ENCODE measurements at regions not wholly inside any gene's neighbourhood (a gene's known extent, or its start where the extent isn't known, plus 50 kb on each side); places are given as distances from the start of the nearest gene placed in this dataset.
"Not testable (repeated sequence)": the region's sequence is repeated elsewhere in the genome, so short reads cannot be mapped to it uniquely, and the experiment has no call there.

- no peak for DNase-seq
Observed at GRCh38 chr12:4822572-4822971, 87.1 kb upstream of the KCNA1 start.

DNA sequence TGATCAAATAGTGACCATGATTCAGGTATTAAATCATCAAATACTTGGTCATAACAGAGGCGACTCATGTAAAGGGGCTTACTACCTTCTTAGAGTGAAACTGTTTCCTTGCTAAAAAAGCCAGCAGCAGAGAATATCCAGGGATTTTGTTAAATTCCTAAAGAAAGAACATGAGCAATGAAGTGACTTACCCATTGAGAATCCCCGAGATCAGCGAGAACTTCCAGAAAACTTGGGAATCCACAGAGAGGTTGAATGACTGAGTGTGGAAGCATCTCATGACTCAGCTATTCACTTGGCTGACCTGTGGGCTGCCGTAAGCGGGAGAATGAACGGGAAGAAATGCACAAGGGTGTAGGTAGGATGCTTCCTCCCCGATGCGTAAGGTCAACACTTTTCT lies 85.3 kb upstream of the KCNA1 start:
- peak; percentile 93 for DNase-seq

DNA sequence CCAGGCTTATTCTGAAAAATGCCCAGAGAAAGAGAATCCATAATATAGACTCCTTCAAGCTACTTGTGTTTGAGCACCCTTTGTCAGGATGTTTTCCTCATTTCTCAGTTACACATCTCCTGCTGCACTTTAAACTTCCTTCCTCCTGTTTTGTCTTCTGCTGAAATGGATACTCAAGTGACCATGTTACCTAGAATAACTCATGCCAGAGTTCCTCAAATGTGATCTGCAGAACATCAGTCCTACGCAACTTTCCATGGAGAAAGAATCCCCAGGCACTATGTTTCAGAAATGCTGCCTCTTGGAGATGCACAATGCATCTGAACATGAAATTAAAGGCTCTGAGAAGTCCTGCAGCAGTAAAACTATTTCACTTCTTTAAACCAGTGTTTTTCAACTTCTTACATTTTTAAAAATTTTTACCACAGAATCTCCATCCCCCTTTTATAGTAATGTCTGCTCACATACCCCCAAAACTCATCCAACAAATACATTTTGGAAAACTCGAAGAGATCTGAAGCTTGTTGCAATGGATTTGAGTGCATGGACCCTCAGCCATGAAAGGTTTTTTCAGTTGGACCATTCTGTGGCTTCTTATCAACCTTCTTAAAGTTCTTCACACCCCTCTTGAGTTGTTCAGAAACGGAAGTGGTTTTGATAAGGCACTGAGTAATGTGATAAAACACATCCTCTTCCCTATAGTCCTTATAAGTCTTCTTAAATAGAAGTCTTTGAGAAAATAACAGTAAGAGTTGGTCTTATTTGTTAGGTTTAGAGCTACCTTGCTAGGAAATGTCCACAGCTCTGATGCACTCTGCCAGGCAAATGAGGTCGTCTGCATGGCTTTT lies 84.5 kb upstream of the KCNA1 start:
- no peak for DNase-seq

DNA sequence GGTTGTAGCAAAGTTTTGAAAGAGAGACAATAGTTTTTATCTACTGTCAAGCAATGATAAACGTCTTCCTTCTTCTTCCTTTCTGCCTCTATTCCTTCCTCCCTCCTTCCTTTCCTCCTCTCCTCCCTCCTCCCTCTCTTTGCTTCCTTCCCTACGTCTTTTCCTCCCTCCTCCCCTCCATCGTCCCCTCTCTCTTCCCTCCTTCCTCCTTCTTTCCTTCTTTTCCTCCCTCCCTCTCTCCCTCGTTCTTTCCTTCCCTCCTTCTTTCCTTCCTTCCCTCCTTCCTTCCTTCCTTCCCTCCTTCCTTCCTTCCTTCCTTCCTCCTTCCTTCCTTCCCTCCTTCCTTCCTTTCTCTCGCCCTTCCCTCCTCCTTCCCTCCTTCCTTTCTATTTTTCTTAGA lies 82.8 kb upstream of the KCNA1 start:
- no peak for DNase-seq

GRCh38 chr12:4828176-4828575 lies 81.5 kb upstream of the KCNA1 start:
- no peak for DNase-seq

DNA sequence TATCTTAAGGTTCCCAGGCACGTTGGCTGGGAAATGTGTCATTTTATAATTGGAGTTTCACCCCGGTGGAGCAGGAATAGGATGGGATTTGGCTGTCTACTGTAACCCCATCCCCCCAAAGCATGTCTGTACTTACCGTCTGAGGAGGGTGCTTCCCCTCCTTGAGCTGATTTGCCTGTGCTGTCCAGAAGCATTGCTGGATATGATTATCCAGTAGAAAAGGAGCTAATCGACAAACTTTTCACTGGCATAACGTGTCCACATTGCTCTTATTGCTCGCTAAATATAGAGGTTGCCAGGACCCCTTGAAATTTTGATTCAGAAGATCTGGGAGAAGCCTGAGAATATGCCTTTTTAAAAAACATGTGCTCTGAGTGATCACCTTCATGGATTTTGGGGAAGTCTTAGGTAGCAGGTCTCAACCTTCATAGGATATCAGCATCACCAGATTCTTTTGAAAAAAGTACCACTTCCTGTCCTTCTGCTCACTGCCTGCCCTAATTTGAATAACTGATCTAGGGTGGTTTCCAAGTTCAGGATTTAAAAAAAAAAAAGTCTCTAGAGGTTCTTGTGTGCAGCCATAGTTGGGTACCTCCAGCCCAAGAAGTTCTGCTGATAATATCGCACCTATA lies 80.4 kb upstream of the KCNA1 start:
- no peak for DNase-seq

GRCh38 chr12:4829793-4830162 lies 79.9 kb upstream of the KCNA1 start:
- DNase-seq: peak; percentile 51

- peak; percentile 68 for DNase-seq
Observed at GRCh38 chr12:4830556-4831210, 79.0 kb upstream of the KCNA1 start.

GRCh38 chr12:4833053-4833452 lies 76.7 kb upstream of the KCNA1 start:
- DNase-seq: no peak

DNA sequence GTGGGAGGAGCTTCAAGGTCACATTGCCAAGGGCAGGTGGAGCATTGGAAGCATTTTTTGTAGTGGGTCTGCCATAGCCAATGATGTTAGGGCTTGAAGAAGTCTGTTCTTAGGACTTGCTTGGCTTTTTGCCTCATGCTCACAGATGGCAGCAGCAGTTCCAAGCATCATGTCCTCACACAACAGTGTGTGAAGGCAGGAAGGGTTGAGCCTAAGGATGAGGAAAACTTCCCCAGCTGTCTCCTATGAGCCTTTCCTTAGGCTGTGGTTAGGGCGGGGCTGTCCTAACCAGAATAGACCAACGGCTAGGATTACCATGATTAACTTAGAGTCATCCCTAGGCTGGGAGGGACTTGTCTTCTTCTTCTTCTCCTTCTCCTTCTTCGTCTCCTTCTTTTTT lies 76.2 kb upstream of the KCNA1 start:
- DNase-seq: no peak

DNA sequence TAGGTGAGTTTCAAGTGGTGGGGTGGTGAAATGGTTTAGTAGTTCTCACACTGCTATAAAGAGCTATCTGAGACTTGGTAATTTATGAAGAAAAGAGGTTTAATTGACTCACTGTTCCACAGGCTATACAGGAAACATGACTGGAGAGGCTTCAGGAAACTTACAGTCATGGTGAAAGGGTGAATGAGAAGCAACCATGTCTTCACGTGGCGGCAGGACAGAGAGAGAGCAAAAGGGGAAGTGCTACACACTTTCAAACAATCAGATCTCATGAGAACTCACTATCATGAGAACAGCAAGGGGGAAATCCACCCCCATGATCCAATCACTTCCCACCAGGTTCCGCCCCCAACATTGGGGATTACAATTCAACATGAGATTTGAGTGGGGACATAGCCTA lies 67.3 kb upstream of the KCNA1 start:
- DNase-seq: not testable (repeated sequence)

- no peak for DNase-seq
Observed at GRCh38 chr12:4843907-4844306, 65.8 kb upstream of the KCNA1 start.

DNA sequence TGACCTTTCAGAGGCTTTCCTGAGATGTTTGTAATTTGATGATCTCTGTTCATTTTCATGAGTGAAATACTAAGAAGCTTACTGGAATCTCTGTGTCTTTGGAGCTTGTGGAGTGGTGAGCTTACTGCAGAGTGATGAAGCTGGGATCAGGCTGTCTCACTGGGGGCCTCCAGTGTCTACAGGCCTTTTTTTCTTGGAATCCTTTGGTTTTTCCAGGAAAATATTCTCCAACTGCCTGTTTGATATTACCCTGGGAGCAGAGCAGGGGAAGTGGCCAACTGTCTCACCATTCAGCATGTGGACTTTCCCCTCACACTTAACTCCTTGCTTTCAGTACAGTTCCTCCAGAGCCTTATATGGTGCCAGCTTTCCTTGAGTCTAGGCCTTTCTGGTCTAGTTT lies 62.0 kb upstream of the KCNA1 start:
- DNase-seq: no peak

- peak; percentile 16 for DNase-seq
Observed at GRCh38 chr12:4849115-4849541, 60.6 kb upstream of the KCNA1 start.

DNA sequence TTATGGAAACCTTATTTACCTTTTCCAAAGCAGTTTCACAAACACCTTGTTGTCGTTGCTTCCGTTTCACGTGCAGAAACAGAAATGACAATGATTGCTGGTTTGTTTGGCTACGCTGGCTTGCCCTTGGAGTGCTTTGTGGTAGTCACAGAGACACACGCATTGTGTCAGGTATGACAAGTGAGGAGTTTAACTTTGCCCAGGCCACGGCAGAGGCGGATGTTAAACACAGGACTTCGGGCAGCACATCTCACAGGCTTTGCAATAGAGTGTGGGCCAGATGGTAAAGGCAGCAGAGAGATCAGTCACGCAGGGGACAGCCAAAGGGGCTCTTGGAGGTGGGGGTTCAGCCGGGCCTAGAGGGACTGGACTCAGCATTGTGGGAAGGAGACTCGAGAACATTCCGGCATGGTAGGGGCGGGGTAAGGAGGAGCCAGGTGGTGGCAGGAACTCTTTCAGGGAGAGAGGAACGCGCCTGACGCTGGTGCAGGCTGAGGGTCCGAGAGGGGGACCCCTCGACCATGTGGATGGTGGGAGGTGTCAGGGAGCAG lies 59.8 kb upstream of the KCNA1 start:
- DNase-seq: peak; percentile 54

DNA sequence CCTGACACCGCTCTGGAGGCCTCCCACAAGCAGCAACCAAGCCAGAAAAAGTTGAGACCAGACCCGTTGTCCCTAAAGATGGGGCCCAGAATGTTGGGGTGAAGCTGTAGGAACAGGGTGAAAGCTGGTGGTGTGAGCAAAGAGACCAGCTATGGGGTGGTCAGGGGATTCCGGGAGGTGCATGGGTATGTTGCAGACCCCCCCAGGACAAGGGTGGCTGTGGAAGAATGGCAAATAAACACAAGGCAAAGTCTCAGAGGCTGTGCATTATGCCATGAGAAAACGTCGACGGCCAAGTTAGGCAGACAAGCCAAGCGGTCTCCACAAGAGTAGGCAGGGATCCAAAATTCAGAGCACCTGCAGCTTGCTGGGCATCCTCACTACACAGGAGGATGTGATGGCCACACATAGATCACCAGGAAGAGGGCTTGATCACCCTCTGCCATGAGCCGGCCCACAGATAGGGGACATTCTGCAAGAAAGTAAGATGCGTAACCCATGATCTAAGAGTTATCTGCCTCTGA lies 58.8 kb upstream of the KCNA1 start:
- peak; percentile 41 for DNase-seq

- DNase-seq: no peak
Observed at GRCh38 chr12:4852308-4852707, 57.4 kb upstream of the KCNA1 start.

DNA sequence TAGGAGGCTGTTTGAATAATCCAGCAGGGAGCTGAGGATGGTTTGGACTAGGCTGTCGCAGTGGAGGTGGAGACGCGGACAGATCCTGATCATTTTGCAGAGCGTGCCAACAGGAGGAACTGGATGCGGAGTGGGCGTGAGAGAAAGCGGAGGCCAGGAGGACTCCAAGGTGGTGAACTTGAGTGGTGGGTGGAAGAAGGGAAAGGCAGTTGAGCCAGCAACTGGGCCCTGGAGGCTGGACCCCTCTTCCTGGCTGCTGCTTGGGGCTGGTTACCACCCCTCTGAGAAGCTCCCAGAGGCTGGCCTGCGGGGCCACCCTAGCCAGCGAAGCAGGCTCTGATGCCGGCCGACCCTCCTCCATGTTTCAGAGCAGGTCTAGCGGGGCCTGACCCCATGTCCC lies 56.8 kb upstream of the KCNA1 start:
- peak; percentile 47 for DNase-seq

DNA sequence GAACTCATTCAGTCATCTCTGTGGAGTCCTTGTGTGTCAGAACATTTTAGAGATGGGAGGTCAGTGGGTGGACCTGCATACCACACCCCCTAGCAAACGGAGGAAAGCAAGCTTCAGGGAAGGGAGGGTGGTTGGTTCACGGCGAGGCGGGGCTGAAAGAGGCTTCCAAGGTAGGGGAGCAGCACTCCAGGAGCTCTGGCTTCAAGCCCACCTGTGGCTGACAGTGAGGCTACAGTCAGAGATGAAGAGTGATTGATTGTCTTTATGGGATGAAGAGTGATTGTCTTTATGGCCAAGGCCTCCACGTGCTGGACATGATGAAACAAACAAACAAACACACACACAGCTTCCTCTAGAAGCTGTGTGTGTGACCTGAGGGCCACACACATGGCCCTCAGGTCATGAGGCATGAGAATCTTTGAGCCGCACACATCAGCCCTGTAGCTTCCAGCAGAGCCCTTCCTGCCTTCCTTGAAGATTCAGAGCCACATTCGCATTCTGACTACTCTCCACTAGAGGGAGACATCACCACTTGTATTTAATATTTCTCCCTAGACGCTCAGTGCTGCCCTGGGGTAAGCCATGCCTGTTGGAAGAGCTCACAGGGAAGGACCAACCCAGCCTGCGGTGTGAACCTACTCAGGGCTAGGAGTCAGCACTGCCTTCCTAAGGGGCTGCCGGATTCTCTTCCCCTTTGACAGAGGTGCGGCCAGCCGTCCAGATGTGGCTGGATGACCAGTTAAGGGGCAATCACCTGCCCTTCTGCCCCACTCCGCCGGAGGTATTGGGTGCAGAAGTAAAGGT lies 54.4 kb upstream of the KCNA1 start:
- peak; percentile 92 for DNase-seq

- peak; percentile 38 for DNase-seq
Observed at GRCh38 chr12:4856596-4856995, 53.1 kb upstream of the KCNA1 start.

- peak; percentile 94 for DNase-seq
Observed at GRCh38 chr12:4857472-4858291, 52.0 kb upstream of the KCNA1 start.

- peak; percentile 91 for DNase-seq
Observed at GRCh38 chr12:4858386-4858785, 51.3 kb upstream of the KCNA1 start.
